GM12878 (cell line): ENCODE measurements at regions not wholly inside any gene's neighbourhood (a gene's known extent, or its start where the extent isn't known, plus 50 kb on each side); places are given as distances from the start of the nearest gene placed in this dataset.

Experiments
- ATAC-seq: fragments of 200-7000 bp; cut with Tn5 transposase; 3 replicates; pipeline ENCODE4 v1.9.1; 2020; ENCODE audit warnings: mild to moderate bottlenecking, moderate library complexity
- BruUV-seq: library from RNA; stranded (reverse); fragments of 400-500 nt; replicated peaks from 2 replicates; lab custom pipeline; 2021; lab: Mats Ljungman, UMichigan
- CTCF ChIA-PET: fragments of 300-600 bp; sonication (Branson Sonifier 250); formaldehyde crosslinking; extraction: SDS; loops from one replicate; lab custom pipeline; 2021; ENCODE audit warnings: inconsistent platforms; lab: Yijun Ruan, JAX
- POLR2A ChIA-PET: fragments of 350-600 bp; formaldehyde crosslinking; extraction: SDS; loops from one replicate; lab custom pipeline; 2021; ENCODE audit warnings: inconsistent platforms; lab: Charles Lee
- RAD21 ChIA-PET: fragments of 300-600 bp; sonication (Branson Sonifier 250); formaldehyde crosslinking; loops from one replicate; lab custom pipeline; 2023; ENCODE audit warnings: antibody characterized with exemption; ENCODE audit not compliant: unreplicated experiment; lab: Charles Lee
- SMC1A ChIA-PET: fragments of 300-600 bp; sonication (Branson Sonifier 250); formaldehyde crosslinking; loops from one replicate; lab custom pipeline; 2023; ENCODE audit not compliant: unreplicated experiment, uncharacterized antibody; lab: Charles Lee
- DNase-seq: peaks from one replicate; pipeline ENCODE4 v3.0.0-alpha.2; 2011; ENCODE audit warnings: low read depth, low spot score
- FAIRE-seq: peaks from 3 replicates; lab custom pipeline; 2011; peaks lifted over from hg19 to GRCh38; lab: Jason Lieb, UNC
- H2AFZ ChIP-seq: 2 replicates; pipeline ENCODE4 v1.6.0; 2011; ENCODE audit warnings: low read depth, low read length, control low read depth; ENCODE audit not compliant: control insufficient read depth
- H3K27ac ChIP-seq: 2 replicates; pipeline ENCODE4 v1.5.1; 2011; ENCODE audit warnings: control low read depth; ENCODE audit not compliant: control insufficient read depth, insufficient read depth
- H3K27me3 ChIP-seq, 2 experiments: replicated peaks in 1 of 2; 2 replicates each; pipeline versions ENCODE4 v1.6.0 to v1.6.1; 2011; ENCODE audit warnings: low read length in 1 of 2; ENCODE audit not compliant: control insufficient read depth in 2 of 2, insufficient read depth in 2 of 2
- H3K36me3 ChIP-seq, 2 experiments: 2 replicates each; pipeline ENCODE4 v1.5.1; 2011; ENCODE audit warnings: low read length in 1 of 2; ENCODE audit not compliant: control insufficient read depth in 2 of 2, insufficient read depth in 2 of 2
- H3K4me1 ChIP-seq: 2 replicates; pipeline ENCODE4 v1.6.1; 2011; ENCODE audit warnings: mild to moderate bottlenecking, low read length, moderate library complexity, mixed read lengths; ENCODE audit not compliant: control insufficient read depth, insufficient read depth
- H3K4me2 ChIP-seq: 2 replicates; pipeline ENCODE4 v1.6.0; 2011; ENCODE audit warnings: control low read depth; ENCODE audit not compliant: control insufficient read depth, insufficient read depth
- H3K4me3 ChIP-seq: fragments of 200-600 bp; sonication (generic); 2 replicates; pipeline ENCODE4 v1.5.1; 2016
- H3K79me2 ChIP-seq: 2 replicates; pipeline ENCODE4 v1.6.0; 2011; ENCODE audit warnings: low read length; ENCODE audit not compliant: control insufficient read depth, insufficient read depth
- H3K9ac ChIP-seq: 2 replicates; pipeline ENCODE4 v1.8.0; 2011; ENCODE audit warnings: low read length, control low read depth, mixed read lengths; ENCODE audit not compliant: control insufficient read depth, insufficient read depth
- H3K9me3 ChIP-seq: replicated peaks from 3 replicates; pipeline ENCODE4 v1.5.1; 2011; ENCODE audit warnings: mild to moderate bottlenecking, low read length; ENCODE audit not compliant: control insufficient read depth, insufficient read depth
- H4K20me1 ChIP-seq: 2 replicates; pipeline ENCODE4 v1.6.0; 2011; ENCODE audit not compliant: control insufficient read depth, insufficient read depth
- BCLAF1 ChIP-seq: fragments of 450-650 bp; IDR thresholded peaks from 2 replicates; pipeline ENCODE4 v1.6.1; 2017; ENCODE audit warnings: antibody characterized with exemption, mild to moderate bottlenecking, moderate library complexity
- CBFB ChIP-seq: IDR thresholded peaks from 2 replicates; pipeline ENCODE4 v1.6.1; 2016; ENCODE audit warnings: antibody characterized with exemption, low read depth
- CEBPB ChIP-seq, 2 experiments: fragments of 150-350 bp in 1 of 2; IDR thresholded peaks; 2 replicates each; pipeline ENCODE4 v1.6.1; 2012 to 2014; ENCODE audit warnings: low read depth in 2 of 2, low read length in 2 of 2, borderline replicate concordance in 1 of 2, inconsistent platforms in 1 of 2
- CHD2 ChIP-seq: IDR thresholded peaks from 2 replicates; pipeline ENCODE4 v1.6.1; 2011; ENCODE audit warnings: low read depth, low read length, improper control_type of control experiment, borderline replicate concordance
- E2F8 ChIP-seq: fragments of 450-650 bp; IDR thresholded peaks from 2 replicates; pipeline ENCODE4 v1.6.1; 2018; ENCODE audit warnings: mild to moderate bottlenecking, low read depth, moderate library complexity; ENCODE audit not compliant: partially characterized antibody
- GABPA ChIP-seq: IDR thresholded peaks from 2 replicates; pipeline ENCODE4 v1.6.1; 2014; ENCODE audit warnings: antibody characterized with exemption, low read depth, mild to moderate bottlenecking, inconsistent platforms
- HDAC6 ChIP-seq: fragments of 200-600 bp; sonication (generic); IDR thresholded peaks from one replicate; pipeline ENCODE4 v1.8.0; 2017; ENCODE audit warnings: antibody characterized with exemption; ENCODE audit not compliant: unreplicated experiment
- LARP7 ChIP-seq: fragments of 450-650 bp; IDR thresholded peaks from 2 replicates; pipeline ENCODE4 v1.6.1; 2017; ENCODE audit warnings: mild to moderate bottlenecking
- NR2C1 ChIP-seq: fragments of 450-650 bp; IDR thresholded peaks from 2 replicates; pipeline ENCODE4 v1.6.1; 2017; ENCODE audit warnings: antibody characterized with exemption, mild to moderate bottlenecking, moderate library complexity
- PML ChIP-seq: IDR thresholded peaks from 2 replicates; pipeline ENCODE4 v1.6.1; 2012; ENCODE audit warnings: low read length, inconsistent platforms
- POLR2A ChIP-seq: IDR thresholded peaks from 2 replicates; pipeline ENCODE4 v1.6.1; 2011; ENCODE audit warnings: low read depth, mild to moderate bottlenecking, low read length
- RAD21 ChIP-seq: IDR thresholded peaks from 2 replicates; pipeline ENCODE4 v1.6.1; 2011; ENCODE audit warnings: mild to moderate bottlenecking, low read depth, low read length, moderate library complexity; ENCODE audit not compliant: insufficient read depth
- RFX5 ChIP-seq: IDR thresholded peaks from 2 replicates; pipeline ENCODE4 v1.6.1; 2011; ENCODE audit warnings: low read depth, low read length, improper control_type of control experiment
- SRF ChIP-seq, 2 experiments: IDR thresholded peaks; 2 replicates each; pipeline ENCODE4 v1.6.1; 2011; ENCODE audit warnings: low read depth in 2 of 2, low read length in 2 of 2, mild to moderate bottlenecking in 1 of 2, moderate library complexity in 1 of 2
- YY1 ChIP-seq: IDR thresholded peaks from 2 replicates; pipeline ENCODE4 v1.6.1; 2011; ENCODE audit warnings: low read depth, mild to moderate bottlenecking, low read length
- WGBS: methylation state at CpG from one replicate; pipeline ENCODE4 v1.1.6; 2016; ENCODE audit warnings: low lambda C conversion rate; ENCODE audit not compliant: insufficient replicate concordance, insufficient coverage; ENCODE audit errors: missing lambda C conversion rate; 5-methylcytosine and 5-hydroxymethylcytosine counted together
- in situ Hi-C: fragments of 300-500 bp; cut with MboI; formaldehyde crosslinking; loops from 9 replicates; pipeline ENCODE4 v1.14.3; 2018; ENCODE audit warnings: mixed read lengths
- intact Hi-C: fragments of 100-400 bp; cut with micrococcal nuclease; formaldehyde crosslinking; loops from one replicate; pipeline ENCODE4 v1.14.2; 2022; ENCODE audit not compliant: unreplicated experiment
- TF ChIP-seq, protein P1 (sequence below): fragments of 450-650 bp; IDR thresholded peaks from 2 replicates; pipeline ENCODE4 v1.6.1; 2017; ENCODE audit warnings: mild to moderate bottlenecking

DNA sequence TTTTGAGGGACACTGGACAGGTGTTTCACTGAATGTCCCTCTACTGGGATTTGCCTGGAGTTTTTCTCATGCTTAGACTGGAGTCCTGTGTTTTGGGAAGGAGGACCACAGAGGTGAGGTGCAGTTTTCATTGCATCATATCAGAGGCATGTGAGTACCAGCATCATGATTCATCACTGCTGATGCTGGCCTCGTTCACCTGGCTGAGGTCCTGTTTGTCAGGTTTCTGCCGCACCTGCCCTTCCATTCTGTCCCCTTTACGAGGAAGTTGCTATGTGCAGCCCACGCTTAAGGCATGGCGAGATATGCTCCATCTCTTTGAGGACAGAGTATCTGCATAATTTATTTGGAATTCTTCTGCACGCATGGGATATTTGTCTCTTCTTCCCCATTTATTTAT is 162.1 kb downstream of the TENT4A start (continued):
- TF ChIP-seq RAD21 (no peak), POLR2A (no peak), YY1 (no peak), HDAC6 (no peak), CBFB (no peak)

- H3K27me3 ChIP-seq: no peaks in the 10 kb centered on the region
- H3K4me2 ChIP-seq: no peak overlapping the region
- no peak overlapping the region for H3K9ac ChIP-seq
- WGBS: 4% methylated on average over 13 of the region's 13 CpGs
- H3K36me3 ChIP-seq: no peaks in the 10 kb centered on the region
- no peaks in the 10 kb centered on the region for H3K9me3 ChIP-seq
- ChIA-PET RAD21 (no interaction called here), CTCF (no interaction called here), POLR2A (no interaction called here), SMC1A (no interaction called here)
- intact Hi-C loops: no loop called here
- no peak overlapping the region for H2AFZ ChIP-seq
- no peak for ATAC-seq
- no peaks in the 10 kb centered on the region for H3K79me2 ChIP-seq
- FAIRE-seq: no peak
- in situ Hi-C loops: no loop called here
- no peaks in the 10 kb centered on the region for H4K20me1 ChIP-seq
- H3K4me3 ChIP-seq: no peak overlapping the region
- no peaks in the 10 kb centered on the region for H3K4me1 ChIP-seq
- H3K27ac ChIP-seq: no peak overlapping the region
- BruUV-seq: no TSS peak
- no peak for DNase-seq
- TF ChIP-seq LARP7: no peak
- no peak for TF ChIP-seq GABPA
- no peak for TF ChIP-seq NR2C1
- no peak for TF ChIP-seq PML
- TF ChIP-seq E2F8: no peak
- no peak for TF ChIP-seq CEBPB (IDR thresholded peaks at IDR 0.05; ENCODE audit: borderline replicate concordance in 1 of 2, low read depth in 2 of 2, low read length in 2 of 2)
- TF ChIP-seq BCLAF1: no peak
- TF ChIP-seq, protein P1, sequence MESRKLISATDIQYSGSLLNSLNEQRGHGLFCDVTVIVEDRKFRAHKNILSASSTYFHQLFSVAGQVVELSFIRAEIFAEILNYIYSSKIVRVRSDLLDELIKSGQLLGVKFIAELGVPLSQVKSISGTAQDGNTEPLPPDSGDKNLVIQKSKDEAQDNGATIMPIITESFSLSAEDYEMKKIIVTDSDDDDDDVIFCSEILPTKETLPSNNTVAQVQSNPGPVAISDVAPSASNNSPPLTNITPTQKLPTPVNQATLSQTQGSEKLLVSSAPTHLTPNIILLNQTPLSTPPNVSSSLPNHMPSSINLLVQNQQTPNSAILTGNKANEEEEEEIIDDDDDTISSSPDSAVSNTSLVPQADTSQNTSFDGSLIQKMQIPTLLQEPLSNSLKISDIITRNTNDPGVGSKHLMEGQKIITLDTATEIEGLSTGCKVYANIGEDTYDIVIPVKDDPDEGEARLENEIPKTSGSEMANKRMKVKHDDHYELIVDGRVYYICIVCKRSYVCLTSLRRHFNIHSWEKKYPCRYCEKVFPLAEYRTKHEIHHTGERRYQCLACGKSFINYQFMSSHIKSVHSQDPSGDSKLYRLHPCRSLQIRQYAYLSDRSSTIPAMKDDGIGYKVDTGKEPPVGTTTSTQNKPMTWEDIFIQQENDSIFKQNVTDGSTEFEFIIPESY: no peak
- TF ChIP-seq RFX5: no peak
- TF ChIP-seq CHD2: no peak
- TF ChIP-seq SRF (IDR thresholded peaks at IDR 0.05; ENCODE audit: low read depth in 2 of 2, low read length in 2 of 2): no peak
Observed at GRCh38 chr5:6877986-6878828, 165.0 kb downstream of the TENT4A start.
